OCI-LY7 (cell line): ENCODE measurements at regions not wholly inside any gene's neighbourhood (a gene's known extent, or its start where the extent isn't known, plus 50 kb on each side); places are given as distances from the start of the nearest gene placed in this dataset.

ENCODE experiments used
- BruUV-seq: library from RNA; stranded (reverse); fragments of 400-500 nt; replicated peaks from 2 replicates; lab custom pipeline; 2021; lab: Mats Ljungman, UMichigan
- CTCF ChIA-PET: fragments of 300-600 bp; sonication (Branson Sonifier 250); formaldehyde crosslinking; loops from one replicate; lab custom pipeline; 2022; ENCODE audit warnings: antibody characterized with exemption; ENCODE audit not compliant: unreplicated experiment; lab: Charles Lee
- POLR2A ChIA-PET: fragments of 300-600 bp; sonication (Branson Sonifier 250); formaldehyde crosslinking; loops from one replicate; lab custom pipeline; 2022; ENCODE audit warnings: antibody characterized with exemption; lab: Charles Lee
- DNase-seq: peaks from one replicate; pipeline ENCODE4 v3.0.0-alpha.2; 2015; ENCODE audit warnings: low spot score
- H2AFZ ChIP-seq: fragments of 200-600 bp; sonication (generic), shearing (Covaris generic); 2 replicates; pipeline ENCODE4 v1.6.1; 2014; ENCODE audit warnings: mild to moderate bottlenecking, antibody characterized with exemption, low read length, moderate library complexity
- H3K27ac ChIP-seq: fragments of 200-600 bp; sonication (generic); 2 replicates; pipeline ENCODE4 v1.5.1; 2014; ENCODE audit warnings: mixed run types, low read depth, mild to moderate bottlenecking, moderate library complexity, low read length, inconsistent platforms; ENCODE audit not compliant: poor library complexity, severe bottlenecking
- H3K36me3 ChIP-seq: fragments of 200-600 bp; sonication (generic); 2 replicates; pipeline ENCODE4 v1.6.1; 2014; ENCODE audit warnings: mild to moderate bottlenecking, antibody characterized with exemption, low read length, moderate library complexity, mixed read lengths; ENCODE audit not compliant: insufficient read depth
- H3K4me1 ChIP-seq: fragments of 200-600 bp; sonication (generic); 2 replicates; pipeline ENCODE4 v1.5.1; 2014; ENCODE audit warnings: mild to moderate bottlenecking, low read length; ENCODE audit not compliant: insufficient read depth, poor library complexity, severe bottlenecking
- H3K4me2 ChIP-seq: fragments of 200-600 bp; sonication (generic); 2 replicates; pipeline ENCODE4 v1.6.1; 2014; ENCODE audit warnings: mild to moderate bottlenecking, low read length
- H3K4me3 ChIP-seq: fragments of 200-600 bp; sonication (generic); 2 replicates; pipeline ENCODE4 v1.5.1; 2014; ENCODE audit warnings: mild to moderate bottlenecking, low read depth, low read length; ENCODE audit not compliant: poor library complexity, severe bottlenecking
- H3K79me2 ChIP-seq: fragments of 200-600 bp; sonication (generic); 2 replicates; pipeline ENCODE4 v1.6.1; 2016; ENCODE audit warnings: low read depth, mild to moderate bottlenecking, low read length, moderate library complexity, mixed read lengths; ENCODE audit not compliant: insufficient read depth
- H3K9me2 ChIP-seq: fragments of 200-600 bp; sonication (generic); 2 replicates; pipeline ENCODE4 v1.6.1; 2016; ENCODE audit warnings: mild to moderate bottlenecking, low read length, mixed read lengths; ENCODE audit not compliant: insufficient read depth
- H3K9me3 ChIP-seq: fragments of 200-600 bp; sonication (generic); 2 replicates; pipeline ENCODE4 v1.6.1; 2014; ENCODE audit warnings: mild to moderate bottlenecking, mixed run types, low read length, mixed read lengths
- H4K20me1 ChIP-seq: fragments of 200-600 bp; sonication (generic); 2 replicates; pipeline ENCODE4 v1.6.1; 2014; ENCODE audit warnings: mild to moderate bottlenecking, antibody characterized with exemption, low read length, moderate library complexity, mixed read lengths; ENCODE audit not compliant: insufficient read depth
- CTCF ChIP-seq: fragments of 200-600 bp; sonication (generic); conservative IDR thresholded peaks from 2 replicates; pipeline ENCODE4 v1.5.1; 2014; ENCODE audit warnings: mild to moderate bottlenecking, antibody characterized with exemption, low read length, moderate library complexity, mixed read lengths
- EZH2phosphoT487 ChIP-seq: fragments of 200-600 bp; sonication (generic); IDR thresholded peaks from 2 replicates; pipeline ENCODE4 v1.6.1; 2018; ENCODE audit warnings: low read depth, borderline replicate concordance, mild to moderate bottlenecking, mixed run types, antibody characterized with exemption, low read length, moderate library complexity, mixed read lengths
- intact Hi-C: fragments of 100-400 bp; cut with micrococcal nuclease; formaldehyde crosslinking; loops from one replicate; pipeline ENCODE4 v1.10.0; 2022; ENCODE audit not compliant: unreplicated experiment

GRCh38 chr4:100295792-100296191 is 105.5 kb upstream of the DDIT4L start:
- intact Hi-C loops, result loop anchor here (10.0 kb wide), 1 partner anchor 201 kb away; no protein-coding TSS in a partner anchor
- Histone ChIP-seq H3K27ac (no peak overlapping the region), H3K9me2 (no peaks in the 10 kb centered on the region), H3K9me3 (no peaks in the 10 kb centered on the region), H4K20me1 (no peaks in the 10 kb centered on the region), H3K79me2 (no peaks in the 10 kb centered on the region), H3K4me2 (no peak overlapping the region), H3K4me3 (no peak overlapping the region), H3K36me3 (no peaks in the 10 kb centered on the region), H3K4me1 (no peaks in the 10 kb centered on the region), H2AFZ (no peak overlapping the region)
- DNase-seq, result no peak
- no TSS peak for BruUV-seq
- ChIA-PET POLR2A (interaction anchor here (1.2 to 1.6 kb wide), 2 partner anchors 14 to 18 kb away, joined by 3 to 5 read pairs; no protein-coding TSS in a partner anchor), CTCF (no interaction called here)
- no peak for TF ChIP-seq CTCF
- no peak for TF ChIP-seq EZH2phosphoT487

DNA sequence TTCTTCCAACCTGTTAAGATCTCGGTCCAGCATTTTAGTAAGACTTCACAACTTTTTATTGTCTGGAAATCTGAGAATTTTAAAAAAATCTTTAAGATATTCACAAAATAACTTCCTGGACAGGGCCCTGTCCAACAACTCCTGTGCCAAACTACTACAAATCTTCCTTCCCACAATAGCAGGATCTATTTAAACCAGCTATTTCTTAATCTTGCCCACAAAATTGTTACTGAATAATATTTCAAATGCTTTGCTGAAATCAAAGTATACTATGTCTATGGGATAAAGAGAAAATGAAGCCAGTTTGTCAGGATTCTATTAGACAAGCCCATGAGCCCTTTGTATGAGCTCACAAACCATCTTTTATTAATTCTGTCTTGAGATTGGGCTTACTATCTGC is 104.1 kb upstream of the DDIT4L start:
- CTCF ChIA-PET, result no interaction called here
- H2AFZ ChIP-seq, result no peak overlapping the region
- H3K4me3 ChIP-seq, result no peak overlapping the region
- no peak overlapping the region for H3K27ac ChIP-seq
- no peak overlapping the region for H3K4me2 ChIP-seq
- no peaks in the 10 kb centered on the region for H4K20me1 ChIP-seq
- no peaks in the 10 kb centered on the region for H3K4me1 ChIP-seq
- BruUV-seq, result no TSS peak
- H3K9me2 ChIP-seq, result no peaks in the 10 kb centered on the region
- intact Hi-C loops, result loop anchor here (10.0 kb wide), 1 partner anchor 200 kb away; no protein-coding TSS in a partner anchor
- DNase-seq, result no peak
- TF ChIP-seq CTCF (no peak), EZH2phosphoT487 (no peak)
- POLR2A ChIA-PET, result interaction anchor here (0.5 to 0.6 kb wide), 2 partner anchors 69 to 341 kb away, joined by 3 read pairs; no protein-coding TSS in a partner anchor
- no peaks in the 10 kb centered on the region for H3K36me3 ChIP-seq
- H3K9me3 ChIP-seq, result no peaks in the 10 kb centered on the region
- H3K79me2 ChIP-seq, result no peaks in the 10 kb centered on the region

- ChIA-PET CTCF (no interaction called here), POLR2A (no interaction called here)
- intact Hi-C loops, result loop anchor here (10.0 kb wide), 1 partner anchor 196 kb away; no protein-coding TSS in a partner anchor
- Histone ChIP-seq H3K4me2 (no peak overlapping the region), H3K4me1 (no peaks in the 10 kb centered on the region), H3K4me3 (no peak overlapping the region), H3K36me3 (no peaks in the 10 kb centered on the region), H3K9me3 (no peaks in the 10 kb centered on the region), H3K79me2 (no peaks in the 10 kb centered on the region), H3K9me2 (no peaks in the 10 kb centered on the region), H2AFZ (no peak overlapping the region), H3K27ac (no peak overlapping the region), H4K20me1 (no peaks in the 10 kb centered on the region)
- no TSS peak for BruUV-seq
- TF ChIP-seq CTCF (no peak), EZH2phosphoT487 (no peak)
- DNase-seq, result no peak
Observed at GRCh38 chr4:100290585-100290984, 100.3 kb upstream of the DDIT4L start.
